DMS53 treated with DMSO at 0.1 percent for 48 hours (cell line): ENCODE measurements at regions not wholly inside any gene's neighbourhood (a gene's known extent, or its start where the extent isn't known, plus 50 kb on each side); places are given as distances from the start of the nearest gene placed in this dataset.

Source experiments
- DNase-seq: peaks from one replicate; lab custom pipeline; 2025; ENCODE audit not compliant: unreplicated experiment; lab: John Stamatoyannopoulos, UW

GRCh38 chr2:15076668-15077067 is 444.2 kb downstream of the LRATD1 start:
- no peak for DNase-seq

- no peak for DNase-seq
Observed at GRCh38 chr2:15081356-15081755, 448.8 kb downstream of the LRATD1 start.

- no peak for DNase-seq
Observed at GRCh38 chr2:15082105-15083058, 449.9 kb downstream of the LRATD1 start.

DNA sequence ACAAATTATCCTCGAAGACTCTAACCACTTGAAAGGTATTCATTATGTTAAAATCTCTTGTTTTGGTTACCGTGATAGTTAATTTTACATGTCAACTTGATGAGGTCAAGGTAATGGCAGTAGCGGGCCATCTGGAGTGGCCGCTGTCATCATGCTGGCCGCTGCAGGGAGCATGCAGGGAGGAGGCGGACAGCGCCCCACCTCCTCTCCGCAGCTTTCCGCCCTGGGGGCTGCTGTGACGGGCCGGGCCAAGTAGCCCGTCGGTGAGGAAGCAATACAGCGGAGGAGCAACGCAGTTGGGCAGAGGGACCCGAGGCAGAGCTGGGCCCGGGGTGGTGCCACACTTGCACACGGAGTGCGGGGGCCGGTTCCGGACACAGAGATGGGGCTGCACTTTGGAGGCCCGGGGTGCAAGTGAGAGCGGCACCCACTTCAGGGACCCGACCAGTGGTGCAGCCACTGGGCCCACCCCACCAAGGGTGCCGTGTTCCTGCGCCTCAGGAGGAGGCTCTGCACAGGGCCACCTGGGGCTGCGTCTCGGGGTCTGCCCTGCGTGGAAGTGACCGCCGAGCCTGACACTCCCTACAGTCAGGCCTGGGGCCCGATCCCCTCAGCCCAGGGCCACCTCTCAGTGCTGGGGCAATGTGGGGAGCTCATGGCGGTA is 452.4 kb downstream of the LRATD1 start:
- no peak for DNase-seq

GRCh38 chr2:15092181-15092580 is 459.7 kb downstream of the LRATD1 start:
- no peak for DNase-seq

GRCh38 chr2:15092691-15093090 is 460.2 kb downstream of the LRATD1 start:
- DNase-seq: no peak

DNA sequence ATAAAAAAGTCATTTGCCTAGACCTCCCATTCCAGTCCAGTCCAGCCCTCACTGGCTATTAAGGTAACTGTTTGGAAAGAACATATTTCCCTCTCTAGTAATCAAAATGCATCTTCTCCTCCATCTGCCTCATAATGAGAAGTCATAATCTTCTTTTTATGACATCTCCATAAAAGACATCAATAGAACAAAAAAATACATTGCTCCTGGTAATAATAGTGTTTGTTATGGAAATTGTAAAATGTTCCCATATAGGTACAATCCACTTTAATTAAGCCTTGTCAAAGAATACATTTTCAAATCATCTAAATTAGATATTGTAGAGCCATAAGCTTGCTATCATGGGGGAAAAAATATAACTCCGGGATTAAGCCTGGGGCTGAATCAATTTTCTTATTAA is 461.6 kb downstream of the LRATD1 start:
- no peak for DNase-seq

DNA sequence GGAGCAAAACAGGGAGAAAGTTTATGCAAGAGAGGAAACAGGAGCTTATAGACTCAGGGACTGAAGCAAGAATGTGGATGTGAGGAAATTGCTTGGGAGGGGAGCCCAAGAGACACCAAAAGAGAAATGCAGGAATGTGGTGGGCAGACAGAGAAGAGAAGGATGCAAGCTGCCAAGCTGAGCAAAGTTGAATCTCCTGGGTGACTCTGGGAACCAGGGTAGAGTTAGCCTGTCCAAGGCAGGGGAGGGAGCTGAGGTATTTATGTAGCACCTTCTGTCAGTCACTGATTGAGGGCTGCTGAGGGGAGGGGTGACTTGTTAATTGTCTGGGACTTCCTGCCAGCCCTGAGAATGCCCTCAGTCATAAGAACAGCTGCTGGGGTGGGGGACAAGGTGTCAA is 464.3 kb downstream of the NBAS start:
- DNase-seq: no peak

GRCh38 chr2:15107137-15107536 is 454.0 kb downstream of the NBAS start:
- DNase-seq: no peak

- no peak for DNase-seq
Observed at GRCh38 chr2:15111718-15112117, 449.4 kb downstream of the NBAS start.

DNA sequence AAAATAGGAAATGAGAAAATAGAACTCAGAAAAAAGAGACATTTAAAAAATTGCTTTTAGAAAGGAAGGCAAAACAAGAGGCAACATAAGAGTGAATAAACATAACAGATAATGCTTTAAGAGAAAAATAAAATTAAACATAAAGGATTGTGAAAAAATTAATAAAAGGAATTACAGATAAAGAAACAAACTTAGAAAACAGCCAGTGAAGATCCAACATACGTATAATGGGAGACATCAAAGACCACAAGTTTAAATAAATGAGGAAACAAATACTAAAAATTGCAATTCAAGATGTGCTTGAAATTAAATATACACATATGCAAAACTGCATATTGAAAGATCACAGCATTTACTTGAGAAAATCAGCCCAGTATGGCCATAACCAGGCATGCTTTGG is 448.9 kb downstream of the NBAS start:
- no peak for DNase-seq

DNA sequence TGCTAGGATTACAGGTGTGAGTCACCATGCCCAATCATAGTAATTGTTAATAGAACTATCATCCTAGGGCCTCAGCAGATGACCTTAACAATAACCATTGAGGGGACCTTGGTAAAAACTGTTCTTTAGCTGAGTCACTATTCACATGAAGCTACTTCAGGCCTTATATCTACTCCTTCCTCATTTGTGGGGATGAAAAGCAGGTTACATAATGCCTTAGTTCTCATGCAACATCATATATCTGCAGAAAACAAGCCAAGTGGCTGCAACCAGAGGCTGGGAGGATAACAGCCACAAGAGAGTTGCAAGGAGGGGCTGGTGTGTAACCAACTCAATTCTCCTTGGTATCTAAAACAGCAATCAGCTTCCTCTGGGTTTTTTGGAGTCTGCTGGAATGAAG is 445.4 kb downstream of the NBAS start:
- no peak for DNase-seq

DNA sequence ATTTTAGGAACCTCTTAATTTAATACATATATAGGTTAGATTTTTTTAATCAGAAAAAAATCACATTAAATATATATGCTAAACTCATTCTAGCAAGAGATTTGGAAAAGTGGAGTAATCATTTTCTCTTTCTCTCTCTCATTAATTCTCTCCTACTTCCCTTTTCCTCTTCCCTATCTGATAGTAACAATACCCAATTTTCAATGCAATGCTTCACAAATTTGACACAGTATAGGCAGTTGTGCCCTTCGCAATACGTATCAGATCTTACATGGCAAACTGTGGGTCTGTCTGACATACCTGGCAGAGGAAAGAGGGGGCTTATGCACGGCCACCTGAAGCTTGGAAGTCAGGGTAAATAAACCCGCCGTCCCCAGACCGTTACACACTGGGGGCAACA is 444.3 kb downstream of the NBAS start:
- DNase-seq: no peak
